ENCODE measurements at regions not wholly inside any gene's neighbourhood (a gene's known extent, or its start where the extent isn't known, plus 50 kb on each side); places are given as distances from the start of the nearest gene placed in this dataset.

GRCh38 chr2:228245601-228246000 is 64.1 kb upstream of the SPHKAP start:
- no peak for TF ChIP-seq CTCF (IDR thresholded peaks at IDR 0.05)
- intact Hi-C loops (cut with DNase I) = no loop called here
- no peaks in the 10 kb centered on the region for H3K9me3 ChIP-seq

GRCh38 chr2:228242591-228242990 is 61.1 kb upstream of the SPHKAP start:
- no peaks in the 10 kb centered on the region for H3K27me3 ChIP-seq
- intact Hi-C loops (cut with DNase I) = no loop called here
- H3K4me3 ChIP-seq = no peak overlapping the region
- H3K27ac ChIP-seq = no peak overlapping the region
- no peak for TF ChIP-seq CTCF (IDR thresholded peaks at IDR 0.05)
- H3K4me1 ChIP-seq = no peaks in the 10 kb centered on the region
- H3K36me3 ChIP-seq = no peaks in the 10 kb centered on the region
- no peak for DNase-seq (ENCODE audit: low spot score in 2 of 2)
- no peaks in the 10 kb centered on the region for H3K9me3 ChIP-seq

More at GRCh38 chr2:228245601-228246000, 64.1 kb upstream of the SPHKAP start:
- Histone ChIP-seq H3K27me3 (no peaks in the 10 kb centered on the region), H3K36me3 (no peaks in the 10 kb centered on the region), H3K4me3 (no peak overlapping the region), H3K4me1 (no peaks in the 10 kb centered on the region), H3K27ac (no peak overlapping the region)
- DNase-seq (ENCODE audit: low spot score in 2 of 2) = no peak

- H3K9me3 ChIP-seq = no peaks in the 10 kb centered on the region
- TF ChIP-seq CTCF (IDR thresholded peaks at IDR 0.05) = no peak
- no peak overlapping the region for H3K4me3 ChIP-seq
- DNase-seq (ENCODE audit: low spot score in 2 of 2) = no peak
- no peaks in the 10 kb centered on the region for H3K4me1 ChIP-seq
- no peaks in the 10 kb centered on the region for H3K36me3 ChIP-seq
- intact Hi-C loops (cut with DNase I) = no loop called here
- H3K27me3 ChIP-seq = no peaks in the 10 kb centered on the region
- no peak overlapping the region for H3K27ac ChIP-seq
Observed at GRCh38 chr2:228239907-228240561, 58.5 kb upstream of the SPHKAP start.

GRCh38 chr2:228239207-228239906 is 57.9 kb upstream of the SPHKAP start:
- TF ChIP-seq CTCF (IDR thresholded peaks at IDR 0.05) = no peak
- intact Hi-C loops (cut with DNase I) = no loop called here
- Histone ChIP-seq H3K36me3 (no peaks in the 10 kb centered on the region), H3K4me1 (no peaks in the 10 kb centered on the region), H3K9me3 (no peaks in the 10 kb centered on the region), H3K4me3 (no peak overlapping the region), H3K27me3 (no peaks in the 10 kb centered on the region), H3K27ac (no peak overlapping the region)
- no peak for DNase-seq (ENCODE audit: low spot score in 2 of 2)

Data from ascending aorta (tissue), 2 donors.